HG02759 (cell line): ENCODE measurements at regions not wholly inside any gene's neighbourhood (a gene's known extent, or its start where the extent isn't known, plus 50 kb on each side); places are given as distances from the start of the nearest gene placed in this dataset.

Experiments used
- ATAC-seq: cut with Tn5 transposase; IDR thresholded peaks from one replicate; pipeline ENCODE4 v1.9.1; 2021; ENCODE audit warnings: mild to moderate bottlenecking, moderate library complexity; ENCODE audit not compliant: unreplicated experiment

GRCh38 chr13:47372751-47373150, 475.9 kb upstream of the HTR2A start:
- no peak for ATAC-seq

GRCh38 chr13:47351798-47352197, 454.9 kb upstream of the HTR2A start:
- ATAC-seq = no peak

- ATAC-seq = no peak
Observed at GRCh38 chr13:47350334-47351124, 453.7 kb upstream of the HTR2A start.

- no peak for ATAC-seq
Observed at GRCh38 chr13:47349211-47349610, 452.4 kb upstream of the HTR2A start.

GRCh38 chr13:47337781-47338507, 441.1 kb upstream of the HTR2A start:
- no peak for ATAC-seq

- no peak for ATAC-seq
Observed at GRCh38 chr13:47334173-47334572, 437.3 kb upstream of the HTR2A start.

- no peak for ATAC-seq
Observed at GRCh38 chr13:47332149-47332548, 435.3 kb upstream of the HTR2A start.

GRCh38 chr13:47330031-47330430, 433.2 kb upstream of the HTR2A start:
- ATAC-seq = no peak

- ATAC-seq = no peak
Observed at GRCh38 chr13:47327861-47328260, 431.0 kb upstream of the HTR2A start.

GRCh38 chr13:47326061-47326460, 429.2 kb upstream of the HTR2A start:
- no peak for ATAC-seq

GRCh38 chr13:47317356-47317755, 420.5 kb upstream of the HTR2A start:
- ATAC-seq = no peak

GRCh38 chr13:47310401-47310800, 413.5 kb upstream of the HTR2A start:
- ATAC-seq = no peak

- no peak for ATAC-seq
Observed at GRCh38 chr13:47306991-47307390, 410.1 kb upstream of the HTR2A start.

GRCh38 chr13:47303626-47304025, 406.8 kb upstream of the HTR2A start:
- ATAC-seq = peak; percentile 63

GRCh38 chr13:47299304-47299703, 402.5 kb upstream of the HTR2A start:
- no peak for ATAC-seq

GRCh38 chr13:47298506-47298905, 401.7 kb upstream of the HTR2A start:
- ATAC-seq = no peak

GRCh38 chr13:47294691-47295090, 397.8 kb upstream of the HTR2A start:
- no peak for ATAC-seq

GRCh38 chr13:47291107-47291656, 394.3 kb upstream of the HTR2A start:
- ATAC-seq = no peak

- no peak for ATAC-seq
Observed at GRCh38 chr13:47289567-47289966, 392.7 kb upstream of the HTR2A start.

- no peak for ATAC-seq
Observed at GRCh38 chr13:47288546-47288945, 391.7 kb upstream of the HTR2A start.

GRCh38 chr13:47287291-47287751, 390.5 kb upstream of the HTR2A start:
- no peak for ATAC-seq

- ATAC-seq = no peak
Observed at GRCh38 chr13:47281991-47282390, 385.1 kb upstream of the HTR2A start.
